Astrocyte (in vitro differentiated cells and primary cell): ENCODE measurements at regions not wholly inside any gene's neighbourhood (a gene's known extent, or its start where the extent isn't known, plus 50 kb on each side); places are given as distances from the start of the nearest gene placed in this dataset.

ENCODE experiments used
- CTCF ChIP-seq: IDR thresholded peaks from 2 replicates; pipeline ENCODE4 v1.5.1; 2011; ENCODE audit warnings: low read depth, mild to moderate bottlenecking, inconsistent platforms, low read length, moderate library complexity; ENCODE audit not compliant: insufficient read depth
- EZH2 ChIP-seq: IDR thresholded peaks from 2 replicates; pipeline ENCODE4 v1.6.1; 2012; ENCODE audit warnings: mild to moderate bottlenecking, low read length, inconsistent platforms; ENCODE audit not compliant: insufficient read depth

GRCh38 chr12:92602930-92603623 lies 99.7 kb upstream of the PLEKHG7 start:
- TF ChIP-seq CTCF: no peak
- TF ChIP-seq EZH2: no peak
